Activated CD8-positive, alpha-beta memory T cell treated with anti-CD3 and anti-CD28 coated beads, Interleukin-2, amount 50 U/mL, for 24 hours (primary cell): ENCODE measurements at regions not wholly inside any gene's neighbourhood (a gene's known extent, or its start where the extent isn't known, plus 50 kb on each side); places are given as distances from the start of the nearest gene placed in this dataset.
"Not testable (repeated sequence)": the region's sequence is repeated elsewhere in the genome, so short reads cannot be mapped to it uniquely, and the experiment has no call there.

ENCODE experiments used
- DNase-seq: peaks from one replicate; pipeline ENCODE4 v3.0.0-alpha.2; 2020; ENCODE audit errors: extremely low read depth

DNA sequence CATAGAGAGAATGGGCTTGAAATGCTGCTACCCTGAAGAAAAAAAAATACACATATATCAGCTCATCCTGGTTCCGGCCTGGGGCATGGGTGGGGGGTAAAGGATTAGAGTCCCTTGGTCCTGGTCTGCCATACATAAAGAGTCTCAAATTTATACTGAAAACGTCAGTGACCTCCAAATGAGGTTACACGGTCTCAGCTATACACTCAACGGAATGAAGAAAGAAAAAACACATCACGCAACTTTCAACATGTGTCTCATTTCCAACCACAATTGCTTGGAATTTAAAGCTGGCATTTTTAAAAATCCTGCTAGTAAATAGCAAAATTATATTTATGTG is 612.8 kb downstream of the MCTP2 start:
- DNase-seq = no peak

DNA sequence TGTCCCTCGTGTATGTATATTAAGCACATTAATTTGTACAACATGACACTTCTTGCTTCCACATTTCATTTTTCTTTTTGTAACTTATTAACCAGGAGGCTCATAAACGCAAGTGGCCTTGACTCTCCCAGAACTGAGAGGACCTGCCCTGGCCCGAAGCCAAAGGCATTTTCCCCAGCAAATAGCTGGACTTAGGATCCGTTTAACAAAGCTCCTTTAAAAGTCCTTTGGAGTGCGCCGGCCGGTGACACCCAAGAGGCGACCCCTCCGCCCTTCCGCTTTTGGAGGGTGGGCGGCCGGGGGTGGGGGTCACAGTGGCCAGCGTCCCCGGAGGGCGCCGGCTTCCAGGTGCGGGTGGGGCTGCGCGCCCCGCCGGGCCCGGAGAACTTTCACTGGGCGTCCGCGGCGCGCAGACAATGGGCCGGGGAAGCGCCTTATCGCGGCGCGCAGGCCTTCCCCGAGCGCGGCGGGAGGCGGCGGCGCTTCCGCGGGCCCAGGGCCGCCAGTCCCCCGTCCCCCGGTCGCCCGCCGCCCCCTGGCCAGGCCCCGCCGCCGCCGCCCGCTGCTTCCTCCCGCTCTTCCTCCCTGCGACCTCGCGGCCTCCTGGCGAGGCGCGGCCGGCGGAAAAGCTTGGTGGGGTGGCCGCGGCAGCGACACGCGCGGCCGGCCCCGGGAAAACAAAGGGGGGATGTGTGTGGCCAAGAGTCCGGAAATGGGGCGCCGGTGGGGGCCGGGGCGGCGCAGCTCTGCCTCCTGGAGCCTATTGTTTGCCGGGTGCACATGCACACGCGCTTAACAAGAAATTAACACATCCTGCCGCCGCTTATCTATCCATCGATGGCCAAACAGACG is 613.4 kb downstream of the MCTP2 start:
- no peak for DNase-seq

DNA sequence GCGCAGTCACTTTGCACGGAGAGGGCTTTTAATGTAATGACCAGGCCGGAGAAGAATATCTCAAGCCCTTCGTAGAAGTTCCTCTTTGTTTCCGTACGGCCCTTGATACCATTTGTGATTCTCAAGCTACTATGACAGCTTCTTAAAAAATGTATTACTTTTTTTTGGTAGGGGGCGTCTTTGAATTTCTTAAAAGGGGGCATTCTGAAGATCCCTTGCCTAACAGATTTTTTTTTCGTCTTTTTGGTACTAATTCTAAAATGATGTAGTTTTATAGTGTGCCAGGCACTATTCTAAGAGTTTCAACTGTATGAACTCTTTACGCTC is 614.0 kb downstream of the MCTP2 start:
- no peak for DNase-seq

DNA sequence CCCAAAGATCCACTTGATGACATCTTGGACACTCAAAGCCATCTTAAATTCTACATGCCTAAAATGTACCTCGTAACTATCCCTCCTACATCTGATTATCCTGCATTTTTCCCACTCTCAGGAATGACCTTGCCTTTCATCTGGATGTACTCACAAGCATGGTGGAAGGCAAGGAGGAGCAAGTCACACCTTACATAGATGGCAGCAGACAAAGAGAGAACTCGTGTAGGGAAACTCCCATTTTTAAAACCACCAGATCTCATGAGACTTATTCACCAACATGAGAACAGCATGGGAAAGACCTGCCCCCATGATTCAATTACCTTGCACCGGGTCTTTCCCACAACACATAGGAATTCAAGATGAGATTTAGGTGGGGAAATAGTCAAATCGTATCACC is 616.0 kb downstream of the MCTP2 start:
- no peak for DNase-seq

DNA sequence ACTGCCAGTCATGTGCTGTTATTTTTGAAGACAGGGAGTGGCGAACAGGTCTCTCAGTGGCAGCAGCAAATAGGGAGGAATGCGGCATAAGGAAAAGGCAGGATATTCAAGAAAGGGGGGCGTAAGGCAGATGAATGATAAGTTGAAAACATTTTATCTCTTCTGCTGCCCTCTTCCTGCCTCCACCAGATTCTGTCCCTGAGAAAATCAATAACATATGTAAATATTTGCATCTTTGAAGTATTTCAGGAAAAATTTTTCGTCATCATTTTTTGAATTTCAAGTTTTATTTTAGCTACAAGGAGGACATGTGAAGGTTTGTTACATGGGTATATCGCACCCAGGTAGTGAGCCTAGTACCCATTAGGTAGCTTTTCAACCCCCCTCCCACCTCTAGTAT is 616.7 kb downstream of the MCTP2 start:
- no peak for DNase-seq

DNA sequence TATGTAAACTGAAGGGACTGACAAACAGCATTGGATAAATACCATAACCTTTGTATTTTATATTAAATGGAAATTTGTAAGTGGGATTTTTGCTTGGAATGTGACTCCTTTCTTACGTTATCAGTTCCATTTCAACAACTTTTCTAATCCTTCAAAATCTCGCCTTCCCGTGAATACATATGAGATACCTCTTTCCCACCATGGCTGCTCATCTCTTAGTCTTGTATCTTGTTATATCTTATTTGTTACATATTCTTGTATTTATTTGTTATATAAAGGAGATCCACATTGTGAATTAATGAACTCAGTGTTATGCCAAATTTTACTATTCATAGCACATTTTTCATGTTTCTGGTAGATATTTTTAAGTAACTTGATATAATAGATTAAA is 623.7 kb downstream of the MCTP2 start:
- DNase-seq = no peak

DNA sequence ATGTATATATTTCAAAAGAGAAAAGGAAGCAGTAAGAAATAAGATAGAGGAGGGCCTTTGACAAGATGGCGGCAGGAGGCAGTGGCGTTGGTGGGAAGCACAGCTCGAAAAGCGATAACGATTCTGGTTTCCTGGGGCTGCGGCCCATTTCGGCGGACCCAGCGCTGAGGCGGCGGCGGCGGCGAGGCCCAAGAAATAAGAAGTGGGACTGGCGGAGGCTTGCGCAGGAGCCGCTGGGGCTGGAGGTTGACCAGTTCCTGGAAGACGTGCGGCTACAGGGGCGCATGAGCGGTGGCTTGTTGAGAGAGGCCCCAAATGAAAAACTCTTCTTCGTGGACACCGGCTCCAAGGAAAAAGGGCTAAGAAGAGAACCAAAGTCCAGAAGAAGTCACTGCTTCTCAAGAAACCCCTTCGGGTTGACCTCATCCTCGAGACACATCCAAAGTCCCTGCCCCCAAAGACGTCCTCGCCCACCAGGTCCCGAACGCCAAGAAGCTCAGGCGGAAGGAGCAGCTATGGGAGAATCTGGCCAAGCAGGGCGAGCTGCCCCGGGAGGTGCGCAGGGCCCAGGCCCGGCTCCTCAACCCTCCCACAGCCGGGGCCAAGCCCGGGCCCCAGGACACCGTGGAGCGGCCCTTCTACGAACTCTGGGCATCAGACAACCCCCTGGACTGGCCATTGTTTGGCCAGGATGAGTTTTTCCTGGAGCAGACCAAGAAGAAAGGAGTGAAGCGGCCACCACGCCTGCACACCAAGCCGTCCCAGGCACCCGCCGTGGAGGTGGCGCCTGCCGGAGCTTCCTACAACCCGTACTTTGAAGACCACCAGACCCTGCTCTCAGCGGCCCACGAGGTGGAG is 624.3 kb downstream of the MCTP2 start:
- no peak for DNase-seq

DNA sequence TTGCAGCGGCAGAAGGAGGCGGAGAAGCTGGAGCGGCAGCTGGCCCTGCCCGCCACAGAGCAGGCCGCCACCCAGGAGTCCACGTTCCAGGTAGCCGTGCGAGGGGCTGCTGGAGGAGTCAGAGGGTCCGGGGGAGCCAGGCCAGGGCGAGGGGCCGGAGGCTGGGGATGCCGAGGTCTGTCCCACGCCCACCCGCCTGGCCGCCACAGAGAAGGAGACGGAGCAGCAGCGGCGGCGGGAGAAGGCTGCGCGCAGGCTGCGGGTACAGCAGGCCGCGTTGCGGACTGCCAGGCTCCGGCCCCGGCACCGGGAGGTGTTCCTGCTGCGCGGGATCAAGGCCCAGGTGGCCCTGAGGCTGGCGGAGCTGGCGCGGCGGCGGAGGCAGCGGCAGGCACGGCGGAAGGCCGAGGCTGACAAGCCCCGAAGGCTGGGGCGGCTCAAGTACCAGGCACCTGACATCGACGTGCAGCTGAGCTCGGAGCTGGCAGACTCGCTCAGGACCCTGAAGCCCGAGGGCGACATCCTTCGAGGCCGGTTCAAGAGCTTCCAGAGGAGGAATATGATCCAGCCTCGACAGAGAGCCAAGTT is 625.0 kb downstream of the MCTP2 start:
- no peak for DNase-seq

DNA sequence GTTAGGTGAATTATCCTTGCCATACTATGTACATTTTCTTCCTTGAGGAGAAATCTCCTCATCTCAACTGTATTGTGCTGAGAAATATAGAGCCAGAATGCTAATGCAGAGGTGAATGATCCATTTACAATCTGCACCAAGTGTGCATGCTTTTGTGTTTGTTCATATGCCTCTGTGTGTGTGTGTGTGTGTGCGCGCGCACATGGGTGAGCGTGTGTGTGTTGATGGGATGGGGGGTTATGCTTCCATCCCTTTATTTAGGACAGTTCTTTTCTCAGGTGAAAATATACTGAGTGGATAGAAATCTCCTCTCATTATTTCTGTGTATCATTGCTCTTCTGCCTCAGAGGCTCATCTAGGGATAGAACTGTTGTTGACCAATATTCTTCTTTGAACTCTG is 626.1 kb downstream of the MCTP2 start:
- no peak for DNase-seq

DNA sequence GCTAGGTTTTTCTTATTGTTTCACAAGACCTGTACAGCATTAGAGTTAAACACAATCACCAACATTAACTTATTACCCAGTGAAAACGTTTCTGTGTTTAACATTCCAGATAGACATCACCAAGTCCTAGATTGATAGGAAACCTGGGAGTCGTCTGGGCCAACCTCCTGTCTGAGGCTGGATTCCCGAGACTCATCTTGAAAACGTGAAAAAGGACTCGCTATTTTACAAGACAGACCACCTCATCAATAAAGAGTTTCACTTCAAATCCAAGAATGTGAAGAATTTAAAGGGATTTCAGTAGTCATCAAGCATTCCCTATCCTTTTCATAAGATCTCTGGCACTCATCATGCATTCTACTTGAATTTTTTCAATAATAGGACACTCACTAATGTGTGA is 626.6 kb downstream of the MCTP2 start:
- DNase-seq = no peak

DNA sequence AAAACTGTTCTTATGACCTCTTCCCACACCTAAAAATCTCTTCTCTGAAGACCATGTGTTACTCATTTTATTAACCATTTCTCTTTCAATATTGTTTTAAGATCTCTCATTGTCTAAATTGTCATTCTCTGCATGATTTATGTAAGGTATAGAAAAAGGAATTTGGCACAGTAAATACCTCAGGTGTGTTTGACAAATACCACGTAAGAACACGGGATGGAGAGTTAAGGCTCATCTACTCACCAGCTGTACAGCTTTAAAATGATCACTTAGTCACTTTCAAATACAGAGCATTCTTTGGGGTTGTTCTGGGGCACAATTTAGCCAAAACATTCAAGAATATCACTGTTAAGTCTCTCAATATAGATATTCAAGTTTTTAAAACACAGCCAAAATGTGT is 627.1 kb downstream of the MCTP2 start:
- no peak for DNase-seq

DNA sequence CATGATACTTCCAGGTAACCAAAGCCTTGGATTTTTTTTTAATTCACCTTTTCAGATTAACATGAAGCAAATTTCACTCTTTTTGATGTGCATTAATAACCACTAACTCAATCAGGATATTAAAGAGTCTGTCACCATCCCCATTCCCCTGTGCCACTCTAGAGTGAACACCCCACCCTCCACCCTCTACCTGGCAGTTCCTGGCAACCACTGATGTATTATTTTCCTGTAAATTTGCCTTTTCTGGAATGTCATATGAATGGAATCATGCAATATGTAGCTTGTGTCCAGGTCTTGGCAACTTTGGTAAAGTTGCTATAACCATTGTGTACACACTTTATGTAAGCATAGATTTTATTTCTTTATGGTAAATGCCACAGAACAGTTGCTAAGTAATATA is 627.6 kb downstream of the MCTP2 start:
- no peak for DNase-seq

DNA sequence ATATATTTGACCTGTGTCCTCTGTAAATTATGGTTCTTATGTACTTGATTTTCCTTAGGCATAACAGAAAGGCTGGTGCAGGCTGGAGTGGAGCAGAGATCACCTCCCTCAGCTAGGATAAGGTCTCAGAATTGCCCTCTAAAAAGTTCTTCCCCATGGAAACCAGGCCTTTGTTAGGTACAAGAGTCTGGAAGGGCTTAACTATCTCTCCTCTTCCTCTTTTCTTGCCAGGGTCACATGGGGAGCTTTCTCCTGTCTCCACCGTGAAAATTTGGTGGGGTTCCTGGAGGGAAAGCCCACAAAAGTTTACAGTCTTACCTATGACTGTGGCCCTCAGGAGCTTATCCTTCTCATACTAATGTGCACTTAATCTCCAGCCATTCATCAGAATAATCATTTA is 633.2 kb downstream of the MCTP2 start:
- no peak for DNase-seq

DNA sequence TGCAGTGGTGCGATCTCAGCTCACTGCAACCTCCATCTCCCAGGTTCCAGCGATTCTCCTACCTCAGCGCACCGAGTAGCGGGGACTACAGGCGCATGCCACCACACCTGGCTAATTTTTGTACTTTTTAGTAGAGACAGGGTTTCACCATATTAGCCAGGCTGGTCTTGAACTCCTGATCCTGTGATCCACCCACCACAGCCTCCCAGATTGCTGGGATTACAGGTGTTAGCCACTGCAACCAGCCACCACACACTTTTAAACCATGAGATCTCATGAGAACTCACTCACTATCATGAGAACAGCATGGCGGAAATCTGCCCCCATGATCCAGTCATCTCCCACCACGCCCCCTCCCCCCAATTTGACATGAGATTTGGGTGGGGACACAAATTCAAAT is 636.9 kb downstream of the MCTP2 start:
- DNase-seq = not testable (repeated sequence)

DNA sequence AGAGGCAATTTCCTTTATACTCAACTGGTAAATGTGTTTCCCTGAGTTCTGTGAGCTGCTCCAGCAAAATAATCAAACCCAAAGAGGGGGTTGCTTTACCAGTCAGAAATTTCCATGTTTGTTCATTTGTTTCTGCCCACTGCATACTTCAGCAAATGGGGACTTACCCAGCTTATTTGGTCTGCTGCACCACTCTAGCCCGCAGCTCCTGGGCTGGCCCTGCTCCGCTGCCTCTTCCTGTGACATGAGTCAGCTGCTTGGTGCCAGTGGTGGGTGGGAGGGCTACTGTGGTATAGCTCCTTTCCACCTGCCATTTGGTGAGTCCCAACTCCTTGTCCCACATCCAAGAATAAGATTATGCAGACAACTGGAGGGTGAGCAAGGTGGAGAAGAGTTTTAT is 644.2 kb downstream of the MCTP2 start:
- DNase-seq = no peak

DNA sequence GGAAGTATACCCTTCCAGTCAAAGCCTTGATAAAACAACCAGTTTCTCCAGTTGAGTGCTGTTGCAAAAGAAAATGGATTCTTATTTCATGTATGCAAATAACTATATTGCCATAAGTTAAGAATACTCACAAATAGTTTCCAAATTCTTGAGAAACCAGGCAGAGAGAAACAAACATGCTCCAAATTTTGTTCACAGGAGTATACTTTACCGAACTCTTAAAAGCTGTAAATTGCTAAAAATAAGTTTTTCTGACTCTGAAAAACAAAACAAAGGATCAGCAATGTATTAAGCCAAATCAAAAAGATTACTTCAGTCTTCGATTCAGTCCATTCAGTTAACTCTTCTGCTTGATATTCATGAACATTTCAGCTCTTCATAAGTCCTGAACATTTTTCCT is 646.5 kb downstream of the MCTP2 start:
- no peak for DNase-seq

DNA sequence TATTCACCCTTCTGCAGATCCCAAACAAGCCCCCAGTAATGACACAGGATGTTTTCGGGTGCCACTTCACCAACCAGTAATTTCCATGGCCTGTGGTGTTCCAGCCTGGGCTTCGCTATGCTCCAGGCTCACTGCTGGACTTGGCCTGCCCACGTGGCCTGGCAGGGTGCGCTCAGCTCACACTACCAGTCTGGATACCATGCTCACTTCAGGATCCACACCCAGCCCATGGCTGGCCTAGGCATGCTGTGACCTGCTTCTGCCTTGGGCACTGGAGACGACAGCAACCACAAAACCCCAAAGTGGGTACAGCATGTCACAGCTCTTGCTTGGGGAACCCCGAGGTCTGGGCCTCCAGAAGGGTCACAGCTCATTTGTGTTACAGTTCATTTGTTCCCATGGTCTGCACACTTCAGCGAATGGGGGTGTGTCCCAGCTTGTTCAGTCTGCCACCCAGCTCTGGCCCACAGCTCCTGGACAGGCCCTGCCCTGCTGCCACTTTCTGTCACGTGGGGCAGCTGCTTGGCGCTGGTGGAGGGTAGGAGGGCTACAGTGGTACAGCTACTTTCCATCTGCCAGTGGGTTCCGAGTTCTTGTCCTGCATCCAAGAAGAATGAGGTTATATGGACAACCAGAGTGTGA is 650.8 kb downstream of the MCTP2 start:
- no peak for DNase-seq

DNA sequence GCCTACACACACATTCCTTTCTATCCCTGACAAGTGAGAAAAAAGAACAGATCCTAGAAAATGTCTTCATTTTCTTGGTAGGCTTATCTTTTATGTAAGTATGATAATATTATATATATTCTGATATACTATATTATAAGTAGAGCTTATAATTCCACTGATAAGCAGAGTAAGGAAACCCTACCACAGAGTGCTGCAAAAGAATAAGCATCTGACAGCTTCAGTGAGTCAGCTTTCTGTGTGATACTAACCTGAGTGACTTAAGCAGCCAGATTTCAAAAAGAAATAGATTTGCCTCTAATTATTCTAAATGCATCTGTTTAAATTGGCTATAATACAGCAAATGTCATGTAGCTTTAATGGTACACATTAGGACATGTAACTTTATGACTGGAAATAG is 656.0 kb downstream of the MCTP2 start:
- no peak for DNase-seq

DNA sequence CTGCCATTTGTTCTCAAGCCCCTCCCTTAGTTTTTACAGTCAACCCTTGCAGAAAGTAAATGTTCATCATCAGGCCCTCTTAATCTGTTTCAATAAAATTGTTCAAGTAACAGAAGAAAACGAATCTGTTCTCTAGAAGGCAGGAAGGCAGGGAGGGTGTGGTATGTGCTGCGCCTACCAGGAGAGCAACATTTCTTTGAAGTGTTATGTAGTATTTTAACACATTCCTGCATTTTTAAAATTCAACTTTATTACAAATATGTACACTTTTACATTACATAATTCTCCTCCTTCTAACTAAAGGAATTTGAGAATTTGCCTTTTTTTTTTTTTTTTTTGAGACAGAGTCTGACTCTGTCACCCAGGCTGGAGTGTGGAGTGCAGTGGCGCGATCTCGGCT is 657.8 kb downstream of the MCTP2 start:
- DNase-seq = no peak

DNA sequence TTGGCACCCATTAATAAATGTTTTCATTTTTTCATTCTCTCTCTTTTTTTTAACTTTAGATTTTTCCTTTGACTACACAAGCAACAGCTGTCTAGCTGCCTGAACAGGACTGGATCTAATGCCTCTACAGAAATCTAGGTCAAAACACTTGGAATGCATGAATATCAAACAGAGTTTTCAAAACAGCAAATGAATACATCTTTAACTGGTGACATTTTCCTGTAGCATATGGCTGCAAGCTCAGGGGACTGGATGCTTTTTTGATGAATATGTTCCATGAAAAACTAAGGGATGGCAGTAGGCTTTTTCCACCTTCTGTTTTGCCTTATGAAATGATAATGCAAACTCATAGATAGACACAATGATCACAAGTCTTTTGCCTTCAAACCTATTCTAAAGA is 661.7 kb downstream of the MCTP2 start:
- DNase-seq = no peak

DNA sequence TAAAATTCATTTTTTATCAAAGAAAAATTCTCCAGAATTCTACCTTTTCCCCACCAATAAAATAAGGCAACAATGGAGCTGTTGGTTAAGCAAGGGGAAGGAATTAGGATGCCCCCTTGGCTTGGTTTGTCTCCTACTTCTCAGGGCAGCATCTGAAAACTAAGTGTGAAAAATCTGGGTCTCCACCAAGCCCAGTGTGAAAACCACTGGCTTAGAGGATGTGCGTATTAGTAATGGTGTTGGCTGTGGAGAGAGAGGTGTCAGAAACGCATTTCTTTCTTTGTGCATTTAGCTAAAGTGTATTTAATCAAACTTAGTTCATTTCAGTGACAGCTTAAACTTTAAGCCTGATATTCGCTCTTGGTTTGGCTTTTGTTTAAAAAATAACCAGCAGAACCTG is 662.7 kb downstream of the MCTP2 start:
- no peak for DNase-seq

DNA sequence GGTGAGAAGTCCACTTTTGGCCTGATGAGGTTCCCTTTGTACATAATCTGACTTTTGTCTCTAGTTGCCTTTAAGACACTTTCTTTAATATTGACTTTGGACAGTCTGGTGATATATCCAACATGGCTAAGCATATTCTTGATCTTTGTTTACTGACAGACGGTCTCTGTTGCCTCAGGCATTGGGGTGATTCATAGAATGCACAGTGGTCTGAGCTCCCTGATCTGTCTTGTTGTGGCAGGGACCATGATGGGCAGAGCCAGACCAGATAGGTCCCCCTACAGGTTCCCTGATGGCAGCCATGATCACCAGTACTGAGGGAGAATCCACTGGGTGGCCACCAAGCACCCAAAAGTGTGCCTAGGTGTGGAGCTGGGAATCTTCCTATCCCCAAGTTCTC is 678.1 kb downstream of the MCTP2 start:
- DNase-seq = no peak

DNA sequence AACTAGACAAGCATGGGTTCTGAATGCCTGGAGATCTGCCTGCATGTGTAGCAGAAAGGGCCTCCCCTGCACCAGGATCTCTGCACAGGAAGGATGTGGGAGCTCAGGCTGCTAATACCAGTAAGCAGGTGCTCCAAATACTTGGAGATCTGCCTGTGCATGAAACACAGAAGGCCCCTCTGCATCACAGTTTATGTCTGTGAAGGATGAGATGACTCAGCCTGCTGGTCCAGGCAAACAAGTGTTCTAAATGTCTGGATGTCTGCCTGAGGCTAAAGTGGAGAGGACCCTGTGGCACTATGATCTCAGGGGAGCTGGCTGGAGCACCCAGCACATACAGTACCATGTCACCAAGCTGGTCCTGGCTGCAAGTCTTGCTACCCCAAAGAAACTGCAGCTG is 678.8 kb downstream of the MCTP2 start:
- no peak for DNase-seq
